HAP-1 (cell line): ENCODE measurements at regions not wholly inside any gene's neighbourhood (a gene's known extent, or its start where the extent isn't known, plus 50 kb on each side); places are given as distances from the start of the nearest gene placed in this dataset.
A peak's percentile ranks its signal among the peaks of the same experiment; 100 is the strongest.

Experiments
- DNase-seq, 2 experiments: peaks; one replicate each; pipeline ENCODE4 v3.0.0-alpha.2; 2016 to 2020; ENCODE audit warnings: low spot score in 2 of 2
- H3K27me3 ChIP-seq: fragments of 250-450 bp; sonication (Bioruptor Pico); 2 replicates; pipeline ENCODE4 v1.5.1; 2020; ENCODE audit warnings: low read depth, mild to moderate bottlenecking, moderate library complexity
- H3K36me3 ChIP-seq: fragments of 250-450 bp; sonication (Bioruptor Pico); replicated peaks from 2 replicates; pipeline ENCODE4 v1.5.1; 2020; ENCODE audit warnings: mild to moderate bottlenecking
- H3K4me1 ChIP-seq: fragments of 250-450 bp; sonication (Bioruptor Pico); 2 replicates; pipeline ENCODE4 v1.5.1; 2020; ENCODE audit warnings: mild to moderate bottlenecking
- H3K4me3 ChIP-seq: fragments of 250-450 bp; sonication (Bioruptor Pico); 2 replicates; pipeline ENCODE4 v1.5.1; 2020; ENCODE audit warnings: mild to moderate bottlenecking, moderate library complexity
- H3K9me3 ChIP-seq: fragments of 250-450 bp; sonication (Bioruptor Pico); 2 replicates; pipeline ENCODE4 v1.5.1; 2020; ENCODE audit warnings: mild to moderate bottlenecking, moderate library complexity
- in situ Hi-C: fragments of 300-500 bp; cut with MboI; formaldehyde crosslinking; loops from 3 replicates; pipeline ENCODE4 v1.14.3; 2020; ENCODE audit warnings: low sequenced_read_pairs, inconsistent platforms, mixed read lengths

GRCh38 chr6:10031617-10032016 is 383.3 kb downstream of the TFAP2A start:
- Histone ChIP-seq H3K9me3 (no peaks in the 10 kb centered on the region), H3K4me1 (no peaks in the 10 kb centered on the region), H3K4me3 (no peak overlapping the region), H3K27me3 (peaks cover 4% of the 10 kb centered on the region), H3K36me3 (no peaks in the 10 kb centered on the region)
- no peak for DNase-seq
- in situ Hi-C loops = no loop called here

DNA sequence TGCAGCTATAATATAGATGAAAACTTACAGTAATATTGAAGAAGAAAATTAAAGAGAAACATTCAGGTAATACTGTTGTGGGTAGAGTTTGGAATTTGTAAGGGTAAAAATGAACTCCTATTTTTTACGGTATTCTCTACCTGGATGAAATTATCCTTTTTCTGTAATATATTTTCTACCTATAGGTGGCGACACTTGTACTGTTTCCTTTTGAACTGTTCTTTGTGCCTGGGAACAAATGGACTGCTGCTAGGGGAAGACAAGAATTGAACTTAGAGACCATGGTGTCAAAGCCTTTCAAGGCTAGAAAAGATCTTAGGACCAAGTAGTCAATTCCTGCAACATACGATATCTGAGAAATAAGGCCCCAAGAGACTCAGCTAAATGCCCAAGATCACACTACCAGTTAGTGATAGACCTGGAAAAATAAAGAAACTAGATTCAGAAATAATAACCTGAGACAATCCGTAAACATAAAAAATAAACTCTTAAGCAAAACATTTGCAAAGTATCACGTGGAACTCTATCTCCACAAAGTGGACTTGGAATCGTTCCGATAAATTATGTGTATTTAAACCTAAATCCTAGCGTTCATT is 383.8 kb downstream of the TFAP2A start:
- in situ Hi-C loops = no loop called here
- Histone ChIP-seq H3K36me3 (no peaks in the 10 kb centered on the region), H3K9me3 (no peaks in the 10 kb centered on the region), H3K4me3 (no peak overlapping the region), H3K27me3 (peaks cover 8% of the 10 kb centered on the region), H3K4me1 (no peaks in the 10 kb centered on the region)
- peak in 1 of 2 experiments; percentile 48 for DNase-seq

DNA sequence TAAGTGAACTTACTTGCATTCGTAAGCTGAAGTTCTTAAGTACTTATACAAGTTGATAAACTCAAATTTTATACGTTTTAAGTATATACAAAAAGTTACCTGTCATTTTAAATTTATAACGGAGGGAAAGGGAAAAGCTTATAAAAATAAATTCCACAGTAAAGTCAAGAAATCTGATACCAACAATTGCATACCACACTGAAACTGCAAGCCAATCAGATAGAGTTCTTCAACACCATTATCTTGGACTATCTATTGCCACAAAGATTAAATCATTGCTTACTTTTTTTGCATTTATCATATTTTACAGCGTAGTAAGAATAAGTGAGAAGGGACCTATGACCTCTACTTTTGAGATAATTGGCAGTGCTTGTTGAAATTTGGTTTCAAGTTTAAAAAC is 386.7 kb downstream of the TFAP2A start:
- Histone ChIP-seq H3K9me3 (no peaks in the 10 kb centered on the region), H3K4me3 (no peak overlapping the region), H3K36me3 (no peaks in the 10 kb centered on the region), H3K4me1 (no peaks in the 10 kb centered on the region), H3K27me3 (peaks cover 8% of the 10 kb centered on the region)
- in situ Hi-C loops = loop anchor here (10.0 kb wide), 1 partner anchor 387 kb away; the partner anchor contains the start of gene TFAP2A
- DNase-seq = no peak

- Histone ChIP-seq H3K4me1 (no peaks in the 10 kb centered on the region), H3K9me3 (no peaks in the 10 kb centered on the region), H3K27me3 (no peaks in the 10 kb centered on the region), H3K36me3 (no peaks in the 10 kb centered on the region), H3K4me3 (no peak overlapping the region)
- no peak for DNase-seq
- in situ Hi-C loops = loop anchor here (10.0 kb wide), 1 partner anchor 395 kb away; the partner anchor contains the start of gene TFAP2A
Observed at GRCh38 chr6:10019851-10020250, 395.0 kb downstream of the TFAP2A start.

DNA sequence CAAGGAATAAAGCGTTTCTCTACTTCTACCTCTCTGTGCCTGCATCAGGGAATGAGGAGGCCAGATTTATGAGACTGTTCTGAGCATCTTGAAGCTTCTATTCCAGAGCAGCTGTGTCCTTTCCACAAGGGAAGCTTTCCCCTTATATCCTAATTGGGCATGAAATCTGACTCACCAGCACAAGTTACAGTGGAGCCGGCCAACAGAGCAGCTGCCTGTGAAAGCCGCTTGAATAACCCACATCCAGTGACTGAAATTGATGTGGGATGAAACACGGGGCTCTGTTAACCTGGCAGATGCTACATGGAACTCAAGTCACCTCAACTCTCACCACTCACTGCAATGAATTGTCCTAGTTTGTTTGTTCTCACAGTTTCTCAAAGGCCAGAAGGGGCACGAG is 400.3 kb downstream of the TFAP2A start:
- Histone ChIP-seq H3K36me3 (no peaks in the 10 kb centered on the region), H3K4me3 (no peak overlapping the region), H3K27me3 (peaks cover 3% of the 10 kb centered on the region; the same call in 1 of the 2 replicates), H3K4me1 (no peaks in the 10 kb centered on the region), H3K9me3 (no peaks in the 10 kb centered on the region)
- in situ Hi-C loops = no loop called here
- DNase-seq = no peak

DNA sequence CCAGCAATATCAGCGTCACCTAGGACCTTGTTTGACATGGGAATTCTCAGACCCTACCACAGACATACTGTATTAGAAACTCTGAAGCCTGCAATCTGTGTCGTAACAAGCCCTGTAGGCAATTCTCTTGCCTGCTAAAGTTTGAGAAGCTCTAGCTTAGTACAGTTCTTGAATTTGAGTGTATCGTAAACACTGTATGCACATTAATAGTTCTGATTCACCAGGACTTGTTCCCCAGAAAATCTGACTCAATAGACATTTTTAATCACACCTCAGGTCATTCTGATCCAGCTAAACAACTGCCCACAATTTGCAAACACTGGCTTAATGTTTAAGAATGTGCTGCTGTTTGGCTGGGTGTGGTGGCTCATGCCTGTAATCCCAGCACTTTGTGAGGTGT is 414.3 kb downstream of the TFAP2A start:
- Histone ChIP-seq H3K4me1 (no peaks in the 10 kb centered on the region), H3K4me3 (no peak overlapping the region), H3K27me3 (0 out of 2 replicates have a peak, but pooled peaks cover 7% of the 10 kb centered on the region), H3K36me3 (no peaks in the 10 kb centered on the region), H3K9me3 (no peaks in the 10 kb centered on the region)
- DNase-seq = no peak
- in situ Hi-C loops = no loop called here

DNA sequence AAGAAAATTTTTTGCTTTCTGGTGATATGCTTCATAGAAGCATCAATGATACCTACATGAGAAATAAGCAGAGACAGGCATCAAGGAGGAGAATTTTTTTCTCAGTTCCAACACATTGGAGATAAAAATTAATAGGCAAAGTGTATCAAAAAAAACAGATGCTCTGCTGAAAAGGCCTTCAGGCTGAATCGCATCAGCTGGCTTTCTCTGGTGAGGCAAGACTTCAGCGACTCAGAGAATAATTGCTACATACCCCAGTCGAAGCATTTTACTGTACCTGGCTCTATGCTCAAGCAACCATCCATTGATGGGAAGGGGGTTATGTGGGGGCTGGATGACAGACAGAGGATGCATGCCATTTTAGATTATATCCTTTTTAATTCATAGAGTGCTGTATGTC is 415.1 kb downstream of the TFAP2A start:
- Histone ChIP-seq H3K27me3 (0 out of 2 replicates have a peak, but pooled peaks cover 7% of the 10 kb centered on the region), H3K4me3 (no peak overlapping the region), H3K36me3 (no peaks in the 10 kb centered on the region), H3K9me3 (no peaks in the 10 kb centered on the region), H3K4me1 (no peaks in the 10 kb centered on the region)
- DNase-seq = no peak
- in situ Hi-C loops = no loop called here

DNA sequence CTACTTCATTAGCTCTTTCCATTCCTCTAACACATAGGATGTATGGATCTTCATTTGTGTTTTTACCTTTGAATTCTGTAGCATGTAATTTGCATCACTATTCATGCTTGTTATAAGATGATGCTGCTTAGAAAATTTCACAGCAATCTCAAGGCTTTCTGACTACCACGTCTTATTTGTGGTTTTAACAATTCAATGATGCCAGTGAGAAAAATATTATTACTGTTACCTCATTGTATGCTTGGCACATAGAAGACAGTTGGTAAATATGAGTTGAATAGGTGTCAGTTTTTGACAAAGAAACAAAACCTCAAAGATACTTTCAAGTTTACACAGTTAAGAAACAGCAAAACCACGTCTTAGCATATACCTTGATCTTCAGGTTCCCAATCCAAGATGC is 428.6 kb downstream of the TFAP2A start:
- Histone ChIP-seq H3K4me3 (no peak overlapping the region), H3K27me3 (no peaks in the 10 kb centered on the region), H3K36me3 (no peaks in the 10 kb centered on the region), H3K4me1 (no peaks in the 10 kb centered on the region), H3K9me3 (no peaks in the 10 kb centered on the region)
- in situ Hi-C loops = no loop called here
- DNase-seq = no peak

DNA sequence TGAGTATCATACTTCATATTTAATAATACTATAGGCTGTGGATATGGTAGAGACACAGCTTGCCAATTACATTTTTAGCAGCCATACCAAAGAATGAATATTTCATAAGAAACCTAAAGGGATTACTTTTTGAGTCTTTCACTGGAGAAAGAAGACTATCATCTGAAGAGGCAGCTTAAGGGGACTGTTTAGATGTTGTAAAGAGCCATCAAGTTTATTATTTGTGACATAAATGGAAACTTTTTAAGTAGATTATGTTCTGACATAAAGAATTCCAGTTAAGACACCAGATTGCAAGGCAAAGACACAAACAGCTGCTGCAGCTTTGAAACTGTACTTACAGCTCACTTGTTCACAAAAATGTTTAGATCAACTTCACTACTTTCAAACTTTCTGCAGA is 429.4 kb downstream of the TFAP2A start:
- no peak overlapping the region for H3K4me3 ChIP-seq
- no peaks in the 10 kb centered on the region for H3K36me3 ChIP-seq
- in situ Hi-C loops = no loop called here
- no peak for DNase-seq
- H3K27me3 ChIP-seq = no peaks in the 10 kb centered on the region
- no peaks in the 10 kb centered on the region for H3K4me1 ChIP-seq
- no peaks in the 10 kb centered on the region for H3K9me3 ChIP-seq

- H3K9me3 ChIP-seq = no peaks in the 10 kb centered on the region
- H3K27me3 ChIP-seq = no peaks in the 10 kb centered on the region
- H3K4me3 ChIP-seq = no peak overlapping the region
- H3K36me3 ChIP-seq = no peaks in the 10 kb centered on the region
- DNase-seq = no peak
- in situ Hi-C loops = no loop called here
- H3K4me1 ChIP-seq = no peaks in the 10 kb centered on the region
Observed at GRCh38 chr6:9984607-9985006, 430.3 kb downstream of the TFAP2A start.

- H3K9me3 ChIP-seq = no peaks in the 10 kb centered on the region
- no peaks in the 10 kb centered on the region for H3K36me3 ChIP-seq
- in situ Hi-C loops = no loop called here
- H3K4me1 ChIP-seq = no peaks in the 10 kb centered on the region
- no peak for DNase-seq
- no peak overlapping the region for H3K4me3 ChIP-seq
- no peaks in the 10 kb centered on the region for H3K27me3 ChIP-seq
Observed at GRCh38 chr6:9983168-9983567, 431.7 kb downstream of the TFAP2A start.

DNA sequence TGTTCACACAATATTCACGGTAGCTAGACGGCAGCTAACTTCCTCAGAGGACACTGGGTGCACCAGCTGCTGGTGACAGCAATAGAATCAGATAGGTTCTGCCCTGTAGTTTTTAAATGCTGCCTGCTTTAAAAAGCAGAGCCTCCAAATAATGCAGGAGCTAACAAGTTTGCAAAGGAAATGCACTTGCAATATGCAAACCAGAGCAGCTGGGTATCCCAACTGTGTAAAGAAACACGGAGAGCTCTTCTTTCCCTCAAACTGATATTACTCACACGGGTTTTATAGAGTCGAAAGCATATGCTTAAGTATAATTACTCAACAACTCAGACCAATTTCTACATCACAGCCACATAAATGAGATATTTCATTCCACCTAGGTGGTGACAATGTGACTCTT is 432.7 kb downstream of the TFAP2A start:
- Histone ChIP-seq H3K4me1 (no peaks in the 10 kb centered on the region), H3K36me3 (no peaks in the 10 kb centered on the region), H3K9me3 (no peaks in the 10 kb centered on the region), H3K4me3 (no peak overlapping the region), H3K27me3 (no peaks in the 10 kb centered on the region)
- in situ Hi-C loops = no loop called here
- no peak for DNase-seq

- DNase-seq = no peak
- Histone ChIP-seq H3K4me3 (no peak overlapping the region), H3K36me3 (no peaks in the 10 kb centered on the region), H3K4me1 (no peaks in the 10 kb centered on the region), H3K9me3 (no peaks in the 10 kb centered on the region), H3K27me3 (no peaks in the 10 kb centered on the region)
- in situ Hi-C loops = no loop called here
Observed at GRCh38 chr6:9979996-9980395, 434.9 kb downstream of the TFAP2A start.

GRCh38 chr6:9978480-9978879 is 436.4 kb downstream of the TFAP2A start:
- Histone ChIP-seq H3K36me3 (no peaks in the 10 kb centered on the region), H3K4me3 (no peak overlapping the region), H3K4me1 (no peaks in the 10 kb centered on the region), H3K9me3 (no peaks in the 10 kb centered on the region), H3K27me3 (no peaks in the 10 kb centered on the region)
- in situ Hi-C loops = no loop called here
- no peak for DNase-seq

DNA sequence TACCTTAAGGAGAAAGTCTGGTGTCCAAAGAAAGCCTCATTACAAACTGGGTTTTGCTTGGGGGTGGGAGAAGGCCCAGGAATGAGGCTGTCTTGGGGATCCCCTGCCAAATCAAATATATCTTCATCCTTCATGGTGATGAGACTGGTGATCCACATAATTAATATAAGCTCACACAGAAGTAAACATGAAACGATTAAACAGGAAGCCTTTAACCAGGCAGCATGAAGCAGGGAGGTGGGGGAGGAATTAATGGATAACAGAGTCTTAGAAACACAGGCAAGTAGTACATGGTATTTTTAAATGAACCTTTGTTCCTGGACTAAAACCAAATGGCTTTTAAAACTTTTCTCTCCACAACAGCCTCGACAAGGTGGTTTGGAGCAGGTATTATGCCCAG is 437.5 kb downstream of the TFAP2A start:
- H3K4me3 ChIP-seq = no peak overlapping the region
- H3K36me3 ChIP-seq = no peaks in the 10 kb centered on the region
- DNase-seq = no peak
- H3K9me3 ChIP-seq = no peaks in the 10 kb centered on the region
- no peaks in the 10 kb centered on the region for H3K4me1 ChIP-seq
- in situ Hi-C loops = no loop called here
- no peaks in the 10 kb centered on the region for H3K27me3 ChIP-seq
